Body of pancreas (tissue), 4 donors: ENCODE measurements at regions not wholly inside any gene's neighbourhood (a gene's known extent, or its start where the extent isn't known, plus 50 kb on each side); places are given as distances from the start of the nearest gene placed in this dataset.

ENCODE experiments used
- ATAC-seq: fragments of 150-250 bp; one replicate; pipeline ENCODE4 v1.9.1; 2016
- DNase-seq, 4 donors: peaks; one replicate each; pipeline ENCODE4 v3.0.0-alpha.2; 2019
- H3K27ac ChIP-seq, 4 donors: fragments of 200-600 bp; sonication (generic); 1 replicate in 3 of 4; 2 replicates in 1 of 4; pipeline versions ENCODE4 v1.5.1 to v1.6.1; 2016 to 2019; ENCODE audit warnings: mild to moderate bottlenecking in 1 of 4, mixed read lengths in 1 of 4, moderate library complexity in 1 of 4
- H3K27me3 ChIP-seq, 2 donors: fragments of 200-600 bp; sonication (generic); one replicate each; pipeline ENCODE4 v1.6.0; 2016; ENCODE audit warnings: mild to moderate bottlenecking in 1 of 2
- H3K36me3 ChIP-seq, 2 donors: fragments of 200-600 bp; sonication (generic); replicated peaks in 1 of 2; 2 replicates each; pipeline ENCODE4 v1.5.1; 2016; ENCODE audit warnings: low read depth in 2 of 2; ENCODE audit not compliant: insufficient read depth in 1 of 2
- H3K4me1 ChIP-seq: fragments of 200-600 bp; sonication (generic); one replicate; pipeline ENCODE4 v1.6.0; 2016
- H3K4me3 ChIP-seq, 2 donors: fragments of 200-600 bp; sonication (generic); 1 replicate in 1 of 2; 2 replicates in 1 of 2; pipeline ENCODE4 v1.5.1; 2016 to 2019
- H3K9me3 ChIP-seq, 3 donors: fragments of 200-600 bp; sonication (generic); 1 replicate in 2 of 3; 2 replicates in 1 of 3; pipeline ENCODE4 v1.5.1; 2016
- CTCF ChIP-seq, 7 experiments: fragments of 450-650 bp in 4 of 7; fragments of 200-600 bp in 3 of 7; sonication (generic) in 3 of 7; IDR thresholded peaks; one replicate each; pipeline ENCODE4 v1.5.1; 2016 to 2019; ENCODE audit warnings: antibody characterized with exemption in 7 of 7
- POLR2A ChIP-seq, 3 donors: fragments of 450-650 bp; IDR thresholded peaks; one replicate each; pipeline ENCODE4 v1.6.1; 2016; ENCODE audit warnings: antibody characterized with exemption in 3 of 3, mild to moderate bottlenecking in 2 of 3
- WGBS, 2 donors: methylation state at CpG; one replicate each; pipeline ENCODE4 v1.1.5; 2017; 5-methylcytosine and 5-hydroxymethylcytosine counted together
- intact Hi-C: fragments of 100-400 bp; cut with DNase I; formaldehyde crosslinking; loops from one replicate; pipeline ENCODE4 v1.15.1; 2023

- ATAC-seq (peak; percentile 93), DNase-seq (peak; percentile 40 to 71 (median 58))
- Histone ChIP-seq H3K4me3 (no peak overlapping the region), H3K27me3 (no peaks in the 10 kb centered on the region), H3K4me1 (peaks cover 14% of the 10 kb centered on the region), H3K36me3 (no peaks in the 10 kb centered on the region), H3K9me3 (peaks cover 0 to 4% (median 0%) of the 10 kb centered on the region in 3 donors), H3K27ac (peak overlapping the region; percentile 32 to 70 (median 40))
- 13 to 14% methylated on average over 5 of the region's 5 CpGs for WGBS, 2 donors
- intact Hi-C loops = no loop called here
- no peak for TF ChIP-seq POLR2A (IDR thresholded peaks at IDR 0.05)
- no peak for TF ChIP-seq CTCF (IDR thresholded peaks at IDR 0.05)
Observed at GRCh38 chr4:22941688-22942375, 249.1 kb downstream of the GBA3 start.

- Histone ChIP-seq H3K27ac (no peak overlapping the region), H3K4me3 (no peak overlapping the region), H3K36me3 (no peaks in the 10 kb centered on the region), H3K4me1 (no peaks in the 10 kb centered on the region), H3K27me3 (no peaks in the 10 kb centered on the region), H3K9me3 (no peaks in the 10 kb centered on the region)
- intact Hi-C loops = no loop called here
- ATAC-seq = no peak
- DNase-seq = peak in 3 of 4 donors; percentile 10 to 43 (median 29)
- WGBS, 2 donors = 42 to 65% methylated on average over 2 of the region's 2 CpGs
- TF ChIP-seq POLR2A (IDR thresholded peaks at IDR 0.05) (no peak), CTCF (IDR thresholded peaks at IDR 0.05) (no peak)
Observed at GRCh38 chr4:22932326-22932725, 239.6 kb downstream of the GBA3 start.

- Histone ChIP-seq H3K27me3 (no peaks in the 10 kb centered on the region), H3K27ac (no peak overlapping the region), H3K4me3 (no peak overlapping the region), H3K4me1 (no peaks in the 10 kb centered on the region), H3K9me3 (no peaks in the 10 kb centered on the region), H3K36me3 (no peaks in the 10 kb centered on the region)
- intact Hi-C loops = no loop called here
- TF ChIP-seq CTCF (IDR thresholded peaks at IDR 0.05) (no peak), POLR2A (IDR thresholded peaks at IDR 0.05) (no peak)
- DNase-seq = no peak
- 87 to 92% methylated on average over 2 of the region's 2 CpGs for WGBS, 2 donors
- no peak for ATAC-seq
Observed at GRCh38 chr4:22922426-22922825, 229.7 kb downstream of the GBA3 start.

- TF ChIP-seq CTCF (IDR thresholded peaks at IDR 0.05) (no peak), POLR2A (IDR thresholded peaks at IDR 0.05) (no peak)
- ATAC-seq (no peak), DNase-seq (no peak)
- WGBS, 2 donors = 48 to 66% methylated on average over 5 of the region's 5 CpGs
- Histone ChIP-seq H3K9me3 (no peaks in the 10 kb centered on the region), H3K27me3 (no peaks in the 10 kb centered on the region), H3K4me3 (no peak overlapping the region), H3K36me3 (no peaks in the 10 kb centered on the region), H3K27ac (no peak overlapping the region), H3K4me1 (no peaks in the 10 kb centered on the region)
- intact Hi-C loops = no loop called here
Observed at GRCh38 chr4:22921936-22922335, 229.2 kb downstream of the GBA3 start.

- no peaks in the 10 kb centered on the region for H3K27me3 ChIP-seq
- ATAC-seq (no peak), DNase-seq (no peak)
- H3K36me3 ChIP-seq = no peaks in the 10 kb centered on the region
- intact Hi-C loops = no loop called here
- TF ChIP-seq CTCF (IDR thresholded peaks at IDR 0.05) (no peak), POLR2A (IDR thresholded peaks at IDR 0.05) (no peak)
- no peak overlapping the region for H3K4me3 ChIP-seq
- no peaks in the 10 kb centered on the region for H3K9me3 ChIP-seq
- H3K4me1 ChIP-seq = no peaks in the 10 kb centered on the region
- H3K27ac ChIP-seq = no peak overlapping the region
Observed at GRCh38 chr4:22911285-22911684, 218.5 kb downstream of the GBA3 start.
